Body of pancreas (tissue), 4 donors: ENCODE measurements at regions not wholly inside any gene's neighbourhood (a gene's known extent, or its start where the extent isn't known, plus 50 kb on each side); places are given as distances from the start of the nearest gene placed in this dataset.
"Not testable (repeated sequence)": the region's sequence is repeated elsewhere in the genome, so short reads cannot be mapped to it uniquely, and the experiment has no call there.

ENCODE experiments used
- ATAC-seq: fragments of 150-250 bp; one replicate; pipeline ENCODE4 v1.9.1; 2016
- DNase-seq, 4 donors: peaks; one replicate each; pipeline ENCODE4 v3.0.0-alpha.2; 2019
- H3K27ac ChIP-seq, 4 donors: fragments of 200-600 bp; sonication (generic); 1 replicate in 3 of 4; 2 replicates in 1 of 4; pipeline versions ENCODE4 v1.5.1 to v1.6.1; 2016 to 2019; ENCODE audit warnings: mild to moderate bottlenecking in 1 of 4, mixed read lengths in 1 of 4, moderate library complexity in 1 of 4
- H3K27me3 ChIP-seq, 2 donors: fragments of 200-600 bp; sonication (generic); one replicate each; pipeline ENCODE4 v1.6.0; 2016; ENCODE audit warnings: mild to moderate bottlenecking in 1 of 2
- H3K36me3 ChIP-seq, 2 donors: fragments of 200-600 bp; sonication (generic); replicated peaks in 1 of 2; 2 replicates each; pipeline ENCODE4 v1.5.1; 2016; ENCODE audit warnings: low read depth in 2 of 2; ENCODE audit not compliant: insufficient read depth in 1 of 2
- H3K4me1 ChIP-seq: fragments of 200-600 bp; sonication (generic); one replicate; pipeline ENCODE4 v1.6.0; 2016
- H3K4me3 ChIP-seq, 2 donors: fragments of 200-600 bp; sonication (generic); 1 replicate in 1 of 2; 2 replicates in 1 of 2; pipeline ENCODE4 v1.5.1; 2016 to 2019
- H3K9me3 ChIP-seq, 3 donors: fragments of 200-600 bp; sonication (generic); 1 replicate in 2 of 3; 2 replicates in 1 of 3; pipeline ENCODE4 v1.5.1; 2016
- CTCF ChIP-seq, 7 experiments: fragments of 450-650 bp in 4 of 7; fragments of 200-600 bp in 3 of 7; sonication (generic) in 3 of 7; IDR thresholded peaks; one replicate each; pipeline ENCODE4 v1.5.1; 2016 to 2019; ENCODE audit warnings: antibody characterized with exemption in 7 of 7
- POLR2A ChIP-seq, 3 donors: fragments of 450-650 bp; IDR thresholded peaks; one replicate each; pipeline ENCODE4 v1.6.1; 2016; ENCODE audit warnings: antibody characterized with exemption in 3 of 3, mild to moderate bottlenecking in 2 of 3
- WGBS, 2 donors: methylation state at CpG; one replicate each; pipeline ENCODE4 v1.1.5; 2017; 5-methylcytosine and 5-hydroxymethylcytosine counted together
- intact Hi-C: fragments of 100-400 bp; cut with DNase I; formaldehyde crosslinking; loops from one replicate; pipeline ENCODE4 v1.15.1; 2023

GRCh38 chr10:57336865-57337264 is 930.8 kb downstream of the IPMK start:
- no peaks in the 10 kb centered on the region for H3K4me1 ChIP-seq
- 59 to 77% methylated on average over 5 to 13 of the region's 14 CpGs for WGBS, 2 donors
- H3K9me3 ChIP-seq, result no peaks in the 10 kb centered on the region
- no peak overlapping the region for H3K4me3 ChIP-seq
- peak in 1 of 4 donors; percentile 7 for DNase-seq
- H3K27ac ChIP-seq, result no peak overlapping the region
- no peak for ATAC-seq
- TF ChIP-seq CTCF (IDR thresholded peaks at IDR 0.05) (no peak), POLR2A (IDR thresholded peaks at IDR 0.05) (no peak)
- no peaks in the 10 kb centered on the region for H3K27me3 ChIP-seq
- intact Hi-C loops, result loop anchor here (10.0 kb wide), 1 partner anchor 728 kb away; no protein-coding TSS in a partner anchor
- no peaks in the 10 kb centered on the region for H3K36me3 ChIP-seq

GRCh38 chr10:57336341-57336740 is 931.4 kb downstream of the IPMK start:
- Histone ChIP-seq H3K27ac (no peak overlapping the region), H3K27me3 (no peaks in the 10 kb centered on the region), H3K36me3 (no peaks in the 10 kb centered on the region), H3K4me3 (no peak overlapping the region), H3K9me3 (no peaks in the 10 kb centered on the region), H3K4me1 (no peaks in the 10 kb centered on the region)
- DNase-seq, result no peak
- intact Hi-C loops, result loop anchor here (10.0 kb wide), 1 partner anchor 728 kb away; no protein-coding TSS in a partner anchor
- WGBS, 2 donors, result 74 to 78% methylated on average over 12 of the region's 12 CpGs
- ATAC-seq, result no peak
- TF ChIP-seq CTCF (IDR thresholded peaks at IDR 0.05), result no peak
- no peak for TF ChIP-seq POLR2A (IDR thresholded peaks at IDR 0.05)

- DNase-seq, result no peak
- H3K9me3 ChIP-seq, result no peaks in the 10 kb centered on the region
- no peaks in the 10 kb centered on the region for H3K27me3 ChIP-seq
- intact Hi-C loops, result loop anchor here (10.0 kb wide), 1 partner anchor 730 kb away; no protein-coding TSS in a partner anchor
- 50 to 60% methylated on average over 4 of the region's 4 CpGs for WGBS, 2 donors
- no peak overlapping the region for H3K4me3 ChIP-seq
- no peaks in the 10 kb centered on the region for H3K36me3 ChIP-seq
- TF ChIP-seq CTCF (IDR thresholded peaks at IDR 0.05) (no peak), POLR2A (IDR thresholded peaks at IDR 0.05) (no peak)
- H3K4me1 ChIP-seq, result no peaks in the 10 kb centered on the region
- no peak overlapping the region for H3K27ac ChIP-seq
- no peak for ATAC-seq
Observed at GRCh38 chr10:57334523-57334922, 933.2 kb downstream of the IPMK start.

GRCh38 chr10:57333880-57334279 is 933.8 kb downstream of the IPMK start:
- intact Hi-C loops, result loop anchor here (10.0 kb wide), 1 partner anchor 731 kb away; no protein-coding TSS in a partner anchor
- Histone ChIP-seq H3K4me1 (no peaks in the 10 kb centered on the region), H3K36me3 (no peaks in the 10 kb centered on the region), H3K27me3 (no peaks in the 10 kb centered on the region), H3K27ac (no peak overlapping the region), H3K4me3 (no peak overlapping the region), H3K9me3 (no peaks in the 10 kb centered on the region)
- WGBS, 2 donors, result 50 to 59% methylated on average over 2 of the region's 2 CpGs
- DNase-seq, result no peak
- no peak for ATAC-seq
- TF ChIP-seq CTCF (IDR thresholded peaks at IDR 0.05) (no peak), POLR2A (IDR thresholded peaks at IDR 0.05) (no peak)

DNA sequence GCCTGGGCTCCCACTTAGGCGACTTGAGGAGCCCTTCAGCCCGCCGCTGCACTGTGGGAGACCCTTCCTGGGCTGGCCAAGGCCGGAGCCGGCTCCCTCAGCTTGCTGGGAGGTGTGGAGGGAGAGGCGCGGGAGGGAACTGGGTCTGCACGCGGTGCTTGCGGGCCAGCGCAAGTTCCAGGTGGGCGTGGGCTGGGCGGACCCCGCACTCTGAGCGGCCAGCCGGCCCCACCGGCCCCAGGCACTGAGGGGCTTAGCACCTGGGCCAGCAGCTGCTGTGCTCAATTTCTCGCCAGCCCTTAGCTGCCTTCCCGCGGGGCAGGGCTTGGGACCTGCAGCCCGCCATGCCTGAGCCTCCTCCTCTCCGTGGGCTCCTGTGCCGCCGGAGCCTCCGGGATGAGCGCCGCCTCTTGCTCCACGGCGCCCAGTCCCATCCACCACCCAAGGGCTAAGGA is 946.3 kb downstream of the IPMK start:
- H3K27ac ChIP-seq, H3K9me3 ChIP-seq, DNase-seq, H3K36me3 ChIP-seq, H3K27me3 ChIP-seq, H3K4me3 ChIP-seq, H3K4me1 ChIP-seq, intact Hi-C loops, ATAC-seq: not testable (repeated sequence)
- WGBS, 2 donors, result 80 to 93% methylated on average over 19 to 28 of the region's 29 CpGs
